ENCODE measurements at regions not wholly inside any gene's neighbourhood (a gene's known extent, or its start where the extent isn't known, plus 50 kb on each side); places are given as distances from the start of the nearest gene placed in this dataset.
"Not testable (repeated sequence)": the region's sequence is repeated elsewhere in the genome, so short reads cannot be mapped to it uniquely, and the experiment has no call there.

DNA sequence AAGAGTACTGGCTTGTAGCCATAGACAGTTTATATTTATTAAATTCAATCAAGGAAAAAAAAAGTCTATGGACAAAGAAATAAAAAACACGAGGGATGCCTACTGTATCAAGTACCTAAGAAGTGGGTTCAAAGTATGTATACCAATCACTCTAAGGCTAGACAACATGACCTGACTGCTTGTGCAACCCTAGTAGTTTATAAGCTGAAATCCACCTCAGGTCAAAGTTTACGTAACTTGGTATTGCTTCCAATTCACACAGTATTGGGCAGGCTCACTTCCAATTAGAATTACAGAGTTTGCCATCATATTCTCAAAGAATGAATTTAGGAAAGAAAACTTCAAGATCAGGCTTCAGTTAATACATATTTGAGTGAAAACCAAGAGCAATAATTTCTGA lies 657.8 kb downstream of the DACH1 start:
- Histone ChIP-seq H3K27me3 (ENCODE audit: insufficient read depth, low read depth, low read length) (no peaks in the 10 kb centered on the region), H4K20me1 (ENCODE audit: insufficient read depth) (no peaks in the 10 kb centered on the region), H3K4me3 (ENCODE audit: low read length) (no peak overlapping the region), H3K27ac (ENCODE audit: low read length) (no peak overlapping the region), H3K4me2 (ENCODE audit: low read length) (no peak overlapping the region), H2AFZ (ENCODE audit: low read depth, low read length) (no peak overlapping the region), H3K9me2 (ENCODE audit: insufficient read depth, low read length) (no peaks in the 10 kb centered on the region), H3K9me3 (ENCODE audit: low read length) (no peaks in the 10 kb centered on the region), H3K9ac (ENCODE audit: low read length) (no peak overlapping the region), H3K79me2 (replicated peaks; ENCODE audit: insufficient read depth, low read length) (no peaks in the 10 kb centered on the region), H3F3A (ENCODE audit: insufficient read depth, low read length, poor library complexity, severe bottlenecking) (no peaks in the 10 kb centered on the region), H3K36me3 (ENCODE audit: insufficient read depth, low read length) (no peaks in the 10 kb centered on the region)
- no peak for TF ChIP-seq SMC3 (conservative IDR thresholded peaks at IDR 0.05; ENCODE audit: poor library complexity)
- no peak for TF ChIP-seq EZH2 (IDR thresholded peaks at IDR 0.05; ENCODE audit: borderline replicate concordance, insufficient read depth, low read length, poor library complexity, severe bottlenecking)
- TF ChIP-seq, protein P1, sequence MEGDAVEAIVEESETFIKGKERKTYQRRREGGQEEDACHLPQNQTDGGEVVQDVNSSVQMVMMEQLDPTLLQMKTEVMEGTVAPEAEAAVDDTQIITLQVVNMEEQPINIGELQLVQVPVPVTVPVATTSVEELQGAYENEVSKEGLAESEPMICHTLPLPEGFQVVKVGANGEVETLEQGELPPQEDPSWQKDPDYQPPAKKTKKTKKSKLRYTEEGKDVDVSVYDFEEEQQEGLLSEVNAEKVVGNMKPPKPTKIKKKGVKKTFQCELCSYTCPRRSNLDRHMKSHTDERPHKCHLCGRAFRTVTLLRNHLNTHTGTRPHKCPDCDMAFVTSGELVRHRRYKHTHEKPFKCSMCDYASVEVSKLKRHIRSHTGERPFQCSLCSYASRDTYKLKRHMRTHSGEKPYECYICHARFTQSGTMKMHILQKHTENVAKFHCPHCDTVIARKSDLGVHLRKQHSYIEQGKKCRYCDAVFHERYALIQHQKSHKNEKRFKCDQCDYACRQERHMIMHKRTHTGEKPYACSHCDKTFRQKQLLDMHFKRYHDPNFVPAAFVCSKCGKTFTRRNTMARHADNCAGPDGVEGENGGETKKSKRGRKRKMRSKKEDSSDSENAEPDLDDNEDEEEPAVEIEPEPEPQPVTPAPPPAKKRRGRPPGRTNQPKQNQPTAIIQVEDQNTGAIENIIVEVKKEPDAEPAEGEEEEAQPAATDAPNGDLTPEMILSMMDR (IDR thresholded peaks at IDR 0.05; ENCODE audit: poor library complexity, severe bottlenecking): no peak
- TF ChIP-seq POLR2AphosphoS5 (IDR thresholded peaks at IDR 0.05): no peak
- TF ChIP-seq, protein P2, sequence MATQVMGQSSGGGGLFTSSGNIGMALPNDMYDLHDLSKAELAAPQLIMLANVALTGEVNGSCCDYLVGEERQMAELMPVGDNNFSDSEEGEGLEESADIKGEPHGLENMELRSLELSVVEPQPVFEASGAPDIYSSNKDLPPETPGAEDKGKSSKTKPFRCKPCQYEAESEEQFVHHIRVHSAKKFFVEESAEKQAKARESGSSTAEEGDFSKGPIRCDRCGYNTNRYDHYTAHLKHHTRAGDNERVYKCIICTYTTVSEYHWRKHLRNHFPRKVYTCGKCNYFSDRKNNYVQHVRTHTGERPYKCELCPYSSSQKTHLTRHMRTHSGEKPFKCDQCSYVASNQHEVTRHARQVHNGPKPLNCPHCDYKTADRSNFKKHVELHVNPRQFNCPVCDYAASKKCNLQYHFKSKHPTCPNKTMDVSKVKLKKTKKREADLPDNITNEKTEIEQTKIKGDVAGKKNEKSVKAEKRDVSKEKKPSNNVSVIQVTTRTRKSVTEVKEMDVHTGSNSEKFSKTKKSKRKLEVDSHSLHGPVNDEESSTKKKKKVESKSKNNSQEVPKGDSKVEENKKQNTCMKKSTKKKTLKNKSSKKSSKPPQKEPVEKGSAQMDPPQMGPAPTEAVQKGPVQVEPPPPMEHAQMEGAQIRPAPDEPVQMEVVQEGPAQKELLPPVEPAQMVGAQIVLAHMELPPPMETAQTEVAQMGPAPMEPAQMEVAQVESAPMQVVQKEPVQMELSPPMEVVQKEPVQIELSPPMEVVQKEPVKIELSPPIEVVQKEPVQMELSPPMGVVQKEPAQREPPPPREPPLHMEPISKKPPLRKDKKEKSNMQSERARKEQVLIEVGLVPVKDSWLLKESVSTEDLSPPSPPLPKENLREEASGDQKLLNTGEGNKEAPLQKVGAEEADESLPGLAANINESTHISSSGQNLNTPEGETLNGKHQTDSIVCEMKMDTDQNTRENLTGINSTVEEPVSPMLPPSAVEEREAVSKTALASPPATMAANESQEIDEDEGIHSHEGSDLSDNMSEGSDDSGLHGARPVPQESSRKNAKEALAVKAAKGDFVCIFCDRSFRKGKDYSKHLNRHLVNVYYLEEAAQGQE (IDR thresholded peaks at IDR 0.05; ENCODE audit: borderline replicate concordance): no peak
- no peak for TF ChIP-seq TAF1 (IDR thresholded peaks at IDR 0.05; ENCODE audit: low read depth)
- TF ChIP-seq MXI1 (conservative IDR thresholded peaks at IDR 0.05; ENCODE audit: poor library complexity, severe bottlenecking): no peak
- no peak for TF ChIP-seq EP300 (conservative IDR thresholded peaks at IDR 0.05; ENCODE audit: poor library complexity, severe bottlenecking)
- TF ChIP-seq RAD21 (conservative IDR thresholded peaks at IDR 0.05): no peak

DNA sequence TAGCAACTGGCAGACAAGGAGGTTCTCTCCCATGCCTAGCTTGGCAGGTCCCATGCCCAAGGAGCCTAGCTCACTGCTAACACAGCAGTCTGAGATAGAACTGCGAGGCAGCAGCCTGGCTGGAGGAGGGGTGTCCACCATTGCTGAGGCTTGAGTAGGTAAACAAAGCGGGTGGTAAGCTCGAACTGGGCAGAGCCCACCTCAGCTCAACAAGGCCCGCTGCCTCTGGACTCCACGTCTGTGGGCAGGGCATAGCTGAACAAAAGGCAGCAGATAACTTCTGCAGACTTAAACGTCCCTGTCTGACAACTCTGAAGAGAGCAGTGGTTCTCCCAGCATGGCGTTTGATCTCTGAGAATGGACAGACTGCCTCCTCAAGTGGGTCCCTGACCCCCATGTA lies 682.4 kb downstream of the DACH1 start:
- H3K27ac ChIP-seq (ENCODE audit: low read length): not testable (repeated sequence)

DNA sequence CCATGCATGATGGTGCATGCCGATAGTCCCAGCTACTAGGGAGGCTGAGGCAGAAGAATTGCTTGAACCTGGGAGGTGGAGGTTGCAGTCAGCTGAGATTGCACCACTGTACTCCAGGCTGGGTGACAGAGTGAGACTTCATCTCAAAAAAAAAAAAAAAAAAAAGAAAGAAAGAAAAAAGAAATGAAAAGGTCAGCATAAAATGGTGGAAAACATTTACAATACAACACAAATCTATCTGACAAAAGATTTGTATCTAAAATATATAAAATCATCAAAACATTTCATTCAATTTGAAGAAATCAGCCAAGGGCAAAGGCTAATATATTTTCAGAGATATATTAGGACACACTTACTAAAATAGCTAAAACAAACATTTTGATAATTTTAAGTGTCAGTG lies 683.7 kb downstream of the DACH1 start:
- not testable (repeated sequence) for H2AFZ ChIP-seq (ENCODE audit: low read depth, low read length); H3K9me3 ChIP-seq (ENCODE audit: low read length)

More for the DNA sequence above, 682.4 kb downstream of the DACH1 start:
- not testable (repeated sequence) for H3K9me3 ChIP-seq (ENCODE audit: low read length); H2AFZ ChIP-seq (ENCODE audit: low read depth, low read length); H3K4me2 ChIP-seq (ENCODE audit: low read length); H3K36me3 ChIP-seq (ENCODE audit: insufficient read depth, low read length); H3K27me3 ChIP-seq (ENCODE audit: insufficient read depth, low read depth, low read length); H3F3A ChIP-seq (ENCODE audit: insufficient read depth, low read length, poor library complexity, severe bottlenecking); H3K9me2 ChIP-seq (ENCODE audit: insufficient read depth, low read length); H3K4me3 ChIP-seq (ENCODE audit: low read length); H3K9ac ChIP-seq (ENCODE audit: low read length); H4K20me1 ChIP-seq (ENCODE audit: insufficient read depth); H3K79me2 ChIP-seq (replicated peaks; ENCODE audit: insufficient read depth, low read length)

More for the DNA sequence above, 683.7 kb downstream of the DACH1 start:
- not testable (repeated sequence) for H3F3A ChIP-seq (ENCODE audit: insufficient read depth, low read length, poor library complexity, severe bottlenecking); H3K27ac ChIP-seq (ENCODE audit: low read length); H4K20me1 ChIP-seq (ENCODE audit: insufficient read depth); H3K9me2 ChIP-seq (ENCODE audit: insufficient read depth, low read length); H3K4me3 ChIP-seq (ENCODE audit: low read length); H3K4me2 ChIP-seq (ENCODE audit: low read length); H3K27me3 ChIP-seq (ENCODE audit: insufficient read depth, low read depth, low read length); H3K79me2 ChIP-seq (replicated peaks; ENCODE audit: insufficient read depth, low read length); H3K9ac ChIP-seq (ENCODE audit: low read length); H3K36me3 ChIP-seq (ENCODE audit: insufficient read depth, low read length)

All from neural cell (in vitro differentiated cells).